ENCODE measurements at regions not wholly inside any gene's neighbourhood (a gene's known extent, or its start where the extent isn't known, plus 50 kb on each side); places are given as distances from the start of the nearest gene placed in this dataset.

GRCh38 chr9:13718086-13718485 is 438.6 kb upstream of the MPDZ start:
- WGBS, 2 donors = 84 to 89% methylated on average over 4 of the region's 4 CpGs
- Histone ChIP-seq H3K36me3 (no peaks in the 10 kb centered on the region), H3K27me3 (no peaks in the 10 kb centered on the region), H3K4me1 (peaks cover 0 to 22% (median 6%) of the 10 kb centered on the region in 4 donors), H3K4me3 (no peak overlapping the region), H3K27ac (no peak overlapping the region), H3K9me3 (no peaks in the 10 kb centered on the region)
- TF ChIP-seq EP300 (IDR thresholded peaks at IDR 0.05) (no peak), CTCF (IDR thresholded peaks at IDR 0.05) (no peak), POLR2A (IDR thresholded peaks at IDR 0.05) (no peak), POLR2AphosphoS5 (IDR thresholded peaks at IDR 0.05) (no peak)
- intact Hi-C loops (cut with DNase I) = no loop called here
- no peak for DNase-seq

- Histone ChIP-seq H3K27ac (no peak overlapping the region), H3K4me3 (no peak overlapping the region), H3K4me1 (peaks cover 0 to 22% (median 6%) of the 10 kb centered on the region in 4 donors), H3K9me3 (no peaks in the 10 kb centered on the region), H3K27me3 (no peaks in the 10 kb centered on the region), H3K36me3 (no peaks in the 10 kb centered on the region)
- WGBS, 2 donors = 69 to 72% methylated on average over 3 of the region's 3 CpGs
- no peak for TF ChIP-seq POLR2A (IDR thresholded peaks at IDR 0.05)
- TF ChIP-seq CTCF (IDR thresholded peaks at IDR 0.05) = no peak
- TF ChIP-seq EP300 (IDR thresholded peaks at IDR 0.05) = no peak
- no peak for TF ChIP-seq POLR2AphosphoS5 (IDR thresholded peaks at IDR 0.05)
- no peak for DNase-seq
- intact Hi-C loops (cut with DNase I) = no loop called here
These were observed 438.0 kb upstream of the MPDZ start for GRCh38 chr9:13717322-13718054.

GRCh38 chr9:13716601-13717321 is 437.3 kb upstream of the MPDZ start:
- TF ChIP-seq CTCF (IDR thresholded peaks at IDR 0.05) (no peak), POLR2AphosphoS5 (IDR thresholded peaks at IDR 0.05) (no peak), EP300 (IDR thresholded peaks at IDR 0.05) (no peak)
- intact Hi-C loops (cut with DNase I) = no loop called here
- peaks cover 0 to 22% (median 6%) of the 10 kb centered on the region in 4 donors for H3K4me1 ChIP-seq
- H3K9me3 ChIP-seq = no peaks in the 10 kb centered on the region
- no peak for DNase-seq
- H3K27ac ChIP-seq = no peak overlapping the region
- no peaks in the 10 kb centered on the region for H3K27me3 ChIP-seq
- H3K36me3 ChIP-seq = no peaks in the 10 kb centered on the region
- WGBS, 2 donors = 52 to 66% methylated on average over 6 of the region's 6 CpGs
- H3K4me3 ChIP-seq = no peak overlapping the region

- H3K27ac ChIP-seq = no peak overlapping the region
- no peaks in the 10 kb centered on the region for H3K9me3 ChIP-seq
- TF ChIP-seq POLR2A (IDR thresholded peaks at IDR 0.05) = no peak
- TF ChIP-seq CTCF (IDR thresholded peaks at IDR 0.05) = no peak
- no peak for TF ChIP-seq POLR2AphosphoS5 (IDR thresholded peaks at IDR 0.05)
- no peak for TF ChIP-seq EP300 (IDR thresholded peaks at IDR 0.05)
- no peak for DNase-seq
- peaks cover 0 to 22% (median 6%) of the 10 kb centered on the region in 4 donors for H3K4me1 ChIP-seq
- no peak overlapping the region for H3K4me3 ChIP-seq
- intact Hi-C loops (cut with DNase I) = no loop called here
- 74 to 79% methylated on average over 1 of the region's 1 CpG for WGBS, 2 donors
- H3K36me3 ChIP-seq = no peaks in the 10 kb centered on the region
- no peaks in the 10 kb centered on the region for H3K27me3 ChIP-seq
These were observed 436.6 kb upstream of the MPDZ start for GRCh38 chr9:13716090-13716489.

All from sigmoid colon (tissue), 6 donors.